ENCODE measurements at regions not wholly inside any gene's neighbourhood (a gene's known extent, or its start where the extent isn't known, plus 50 kb on each side); places are given as distances from the start of the nearest gene placed in this dataset.

GRCh38 chr6:55089325-55089724 lies 85.0 kb upstream of the HCRTR2 start:
- TF ChIP-seq CTCF (IDR thresholded peaks at IDR 0.05) (no peak), EP300 (IDR thresholded peaks at IDR 0.05) (no peak)

Measured in upper lobe of left lung (tissue), 4 donors.